GM23338 (cell line): ENCODE measurements at regions not wholly inside any gene's neighbourhood (a gene's known extent, or its start where the extent isn't known, plus 50 kb on each side); places are given as distances from the start of the nearest gene placed in this dataset.

ENCODE experiments used
- ATAC-seq: fragments of 200-7000 bp; cut with Tn5 transposase; 3 replicates; pipeline ENCODE4 v1.9.1; 2020
- DNase-seq: peaks from one replicate; pipeline ENCODE4 v3.0.0-alpha.2; 2015; ENCODE audit warnings: low spot score
- H2AFZ ChIP-seq: fragments of 200-600 bp; sonication (generic); 2 replicates; pipeline ENCODE4 v1.8.0; 2016; ENCODE audit warnings: antibody characterized with exemption, mild to moderate bottlenecking, moderate library complexity
- H3F3A ChIP-seq: fragments of 200-600 bp; sonication (generic); replicated peaks from 2 replicates; pipeline ENCODE4 v1.8.0; 2017; ENCODE audit warnings: antibody characterized with exemption, mixed run types, low read depth
- H3K27ac ChIP-seq: fragments of 200-600 bp; sonication (generic); 2 replicates; pipeline ENCODE4 v1.6.1; 2016; ENCODE audit warnings: low read depth
- H3K27me3 ChIP-seq: fragments of 200-600 bp; sonication (generic); 2 replicates; pipeline ENCODE4 v1.8.0; 2016; ENCODE audit warnings: mild to moderate bottlenecking, mixed run types, moderate library complexity; ENCODE audit not compliant: insufficient read depth
- H3K36me3 ChIP-seq: fragments of 200-600 bp; sonication (generic); 2 replicates; pipeline ENCODE4 v1.8.0; 2016; ENCODE audit warnings: mild to moderate bottlenecking; ENCODE audit not compliant: insufficient read depth
- H3K4me1 ChIP-seq: fragments of 200-600 bp; sonication (generic); 2 replicates; pipeline ENCODE4 v1.8.0; 2016; ENCODE audit warnings: mild to moderate bottlenecking, moderate library complexity; ENCODE audit not compliant: insufficient read depth
- H3K4me2 ChIP-seq: fragments of 200-600 bp; sonication (generic); 2 replicates; pipeline ENCODE4 v1.7.1; 2017; ENCODE audit warnings: mixed run types
- H3K4me3 ChIP-seq: fragments of 200-600 bp; sonication (generic); 2 replicates; pipeline ENCODE4 v1.6.1; 2016; ENCODE audit warnings: mixed run types
- H3K79me2 ChIP-seq: fragments of 200-600 bp; sonication (generic); replicated peaks from 2 replicates; pipeline ENCODE4 v1.8.0; 2017; ENCODE audit warnings: mild to moderate bottlenecking; ENCODE audit not compliant: insufficient read depth
- H3K9me2 ChIP-seq: fragments of 200-600 bp; sonication (generic); 2 replicates; pipeline ENCODE4 v1.8.0; 2017; ENCODE audit not compliant: insufficient read depth
- H4K20me1 ChIP-seq: fragments of 200-600 bp; sonication (generic); replicated peaks from 2 replicates; pipeline ENCODE4 v1.8.0; 2017; ENCODE audit warnings: mild to moderate bottlenecking; ENCODE audit not compliant: insufficient read depth
- H3K27ac Mint-ChIP-seq: 2 replicates; pipeline ENCODE4 v1.8.0; 2020; ENCODE audit warnings: inconsistent platforms, mild to moderate bottlenecking, moderate library complexity, mixed read lengths
- H3K27me3 Mint-ChIP-seq: 3 replicates; pipeline ENCODE4 v1.8.0; 2022; ENCODE audit warnings: low read depth, mild to moderate bottlenecking, moderate library complexity, mixed read lengths, inconsistent platforms; ENCODE audit not compliant: insufficient read depth, poor library complexity
- H3K36me3 Mint-ChIP-seq: 3 replicates; pipeline ENCODE4 v1.8.0; 2021; ENCODE audit warnings: low read depth, mild to moderate bottlenecking, inconsistent platforms, moderate library complexity, mixed read lengths
- H3K4me1 Mint-ChIP-seq: 3 replicates; pipeline ENCODE4 v1.8.0; 2020; ENCODE audit warnings: mild to moderate bottlenecking, inconsistent platforms, mixed read lengths
- H3K4me3 Mint-ChIP-seq: 3 replicates; pipeline ENCODE4 v1.8.0; 2021; ENCODE audit warnings: moderate library complexity, mild to moderate bottlenecking, inconsistent platforms, mixed read lengths
- H3K9me3 Mint-ChIP-seq: 3 replicates; pipeline ENCODE4 v1.8.0; 2020; ENCODE audit warnings: moderate library complexity, mild to moderate bottlenecking, inconsistent platforms, mixed read lengths
- CREB1 ChIP-seq: fragments of 250-450 bp; sonication (Bioruptor Pico); IDR thresholded peaks from 2 replicates; pipeline ENCODE4 v1.5.0; 2020; ENCODE audit warnings: low read depth, mild to moderate bottlenecking, moderate library complexity
- CTCF ChIP-seq, 2 experiments: fragments of 200-600 bp in 1 of 2; sonication (generic) in 1 of 2; conservative IDR thresholded peaks; 2 replicates each; pipeline versions ENCODE4 v1.5.1 to v1.6.1; 2016 to 2017; ENCODE audit warnings: antibody characterized with exemption in 2 of 2, low read depth in 2 of 2, mild to moderate bottlenecking in 2 of 2, moderate library complexity in 1 of 2
- ETS1 ChIP-seq: IDR thresholded peaks from 2 replicates; pipeline ENCODE4 v1.6.1; 2016; ENCODE audit warnings: antibody characterized with exemption
- EZH2 ChIP-seq: fragments of 200-600 bp; sonication (generic); IDR thresholded peaks from one replicate; pipeline ENCODE4 v1.8.0; 2017; ENCODE audit warnings: antibody characterized with exemption, mild to moderate bottlenecking, low read depth; ENCODE audit not compliant: unreplicated experiment
- EZH2phosphoT487 ChIP-seq: fragments of 200-600 bp; sonication (generic); IDR thresholded peaks from one replicate; pipeline ENCODE4 v1.8.1; 2018; ENCODE audit warnings: antibody characterized with exemption; ENCODE audit not compliant: unreplicated experiment
- JUNB ChIP-seq: IDR thresholded peaks from one replicate; pipeline ENCODE4 v1.6.1; 2016; ENCODE audit warnings: antibody characterized with exemption; ENCODE audit not compliant: unreplicated experiment
- NANOG ChIP-seq: IDR thresholded peaks from 2 replicates; pipeline ENCODE4 v1.6.1; 2016; ENCODE audit warnings: antibody characterized with exemption, borderline replicate concordance
- POLR2AphosphoS5 ChIP-seq: IDR thresholded peaks from 2 replicates; pipeline ENCODE4 v1.6.1; 2016; ENCODE audit warnings: antibody characterized with exemption, low read depth
- STAT1 ChIP-seq: IDR thresholded peaks from one replicate; pipeline ENCODE4 v1.6.1; 2016; ENCODE audit warnings: antibody characterized with exemption; ENCODE audit not compliant: unreplicated experiment
- ZNF114 ChIP-seq: fragments of 250-450 bp; sonication (Bioruptor Pico); IDR thresholded peaks from 2 replicates; pipeline ENCODE4 v1.5.0; 2020; ENCODE audit warnings: mild to moderate bottlenecking, moderate library complexity
- ZNF331 ChIP-seq: fragments of 250-450 bp; sonication (Bioruptor Pico); IDR thresholded peaks from 2 replicates; pipeline ENCODE4 v1.5.0; 2020; ENCODE audit warnings: low read depth, mild to moderate bottlenecking, moderate library complexity
- TF ChIP-seq, protein P1 (sequence below): IDR thresholded peaks from one replicate; pipeline ENCODE4 v1.6.1; 2018; ENCODE audit warnings: antibody characterized with exemption; ENCODE audit not compliant: unreplicated experiment
- TF ChIP-seq, protein P2 (sequence below): fragments of 250-450 bp; sonication (Bioruptor Pico); IDR thresholded peaks from 2 replicates; pipeline ENCODE4 v1.5.0; 2020; ENCODE audit warnings: mild to moderate bottlenecking, moderate library complexity

- Histone ChIP-seq H3K27ac (no peak overlapping the region), H3K27me3 (no peaks in the 10 kb centered on the region), H3F3A (no peaks in the 10 kb centered on the region), H3K4me1 (no peaks in the 10 kb centered on the region), H3K79me2 (no peaks in the 10 kb centered on the region), H3K4me3 (no peak overlapping the region), H3K4me2 (no peak overlapping the region), H3K36me3 (no peaks in the 10 kb centered on the region), H2AFZ (no peak overlapping the region), H4K20me1 (no peaks in the 10 kb centered on the region), H3K9me2 (no peaks in the 10 kb centered on the region)
- no peak overlapping the region for H3K27ac Mint-ChIP-seq
- ATAC-seq (no peak), DNase-seq (no peak)
- no peak overlapping the region for H3K4me3 Mint-ChIP-seq
- no peaks in the 10 kb centered on the region for H3K4me1 Mint-ChIP-seq
- peaks cover 2% of the 10 kb centered on the region for H3K27me3 Mint-ChIP-seq
- TF ChIP-seq ZNF331 (CRISPR knock-in tag), result no peak
- TF ChIP-seq ETS1, result no peak
- no peak for TF ChIP-seq EZH2
- TF ChIP-seq, protein P1, sequence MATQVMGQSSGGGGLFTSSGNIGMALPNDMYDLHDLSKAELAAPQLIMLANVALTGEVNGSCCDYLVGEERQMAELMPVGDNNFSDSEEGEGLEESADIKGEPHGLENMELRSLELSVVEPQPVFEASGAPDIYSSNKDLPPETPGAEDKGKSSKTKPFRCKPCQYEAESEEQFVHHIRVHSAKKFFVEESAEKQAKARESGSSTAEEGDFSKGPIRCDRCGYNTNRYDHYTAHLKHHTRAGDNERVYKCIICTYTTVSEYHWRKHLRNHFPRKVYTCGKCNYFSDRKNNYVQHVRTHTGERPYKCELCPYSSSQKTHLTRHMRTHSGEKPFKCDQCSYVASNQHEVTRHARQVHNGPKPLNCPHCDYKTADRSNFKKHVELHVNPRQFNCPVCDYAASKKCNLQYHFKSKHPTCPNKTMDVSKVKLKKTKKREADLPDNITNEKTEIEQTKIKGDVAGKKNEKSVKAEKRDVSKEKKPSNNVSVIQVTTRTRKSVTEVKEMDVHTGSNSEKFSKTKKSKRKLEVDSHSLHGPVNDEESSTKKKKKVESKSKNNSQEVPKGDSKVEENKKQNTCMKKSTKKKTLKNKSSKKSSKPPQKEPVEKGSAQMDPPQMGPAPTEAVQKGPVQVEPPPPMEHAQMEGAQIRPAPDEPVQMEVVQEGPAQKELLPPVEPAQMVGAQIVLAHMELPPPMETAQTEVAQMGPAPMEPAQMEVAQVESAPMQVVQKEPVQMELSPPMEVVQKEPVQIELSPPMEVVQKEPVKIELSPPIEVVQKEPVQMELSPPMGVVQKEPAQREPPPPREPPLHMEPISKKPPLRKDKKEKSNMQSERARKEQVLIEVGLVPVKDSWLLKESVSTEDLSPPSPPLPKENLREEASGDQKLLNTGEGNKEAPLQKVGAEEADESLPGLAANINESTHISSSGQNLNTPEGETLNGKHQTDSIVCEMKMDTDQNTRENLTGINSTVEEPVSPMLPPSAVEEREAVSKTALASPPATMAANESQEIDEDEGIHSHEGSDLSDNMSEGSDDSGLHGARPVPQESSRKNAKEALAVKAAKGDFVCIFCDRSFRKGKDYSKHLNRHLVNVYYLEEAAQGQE, result no peak
- no peak for TF ChIP-seq JUNB
- TF ChIP-seq STAT1, result no peak
- TF ChIP-seq NANOG, result no peak
- no peak for TF ChIP-seq ZNF114
- no peak for TF ChIP-seq POLR2AphosphoS5
- no peak for TF ChIP-seq CTCF (conservative IDR thresholded peaks at IDR 0.05; ENCODE audit: low read depth in 2 of 2)
- TF ChIP-seq, protein P2, sequence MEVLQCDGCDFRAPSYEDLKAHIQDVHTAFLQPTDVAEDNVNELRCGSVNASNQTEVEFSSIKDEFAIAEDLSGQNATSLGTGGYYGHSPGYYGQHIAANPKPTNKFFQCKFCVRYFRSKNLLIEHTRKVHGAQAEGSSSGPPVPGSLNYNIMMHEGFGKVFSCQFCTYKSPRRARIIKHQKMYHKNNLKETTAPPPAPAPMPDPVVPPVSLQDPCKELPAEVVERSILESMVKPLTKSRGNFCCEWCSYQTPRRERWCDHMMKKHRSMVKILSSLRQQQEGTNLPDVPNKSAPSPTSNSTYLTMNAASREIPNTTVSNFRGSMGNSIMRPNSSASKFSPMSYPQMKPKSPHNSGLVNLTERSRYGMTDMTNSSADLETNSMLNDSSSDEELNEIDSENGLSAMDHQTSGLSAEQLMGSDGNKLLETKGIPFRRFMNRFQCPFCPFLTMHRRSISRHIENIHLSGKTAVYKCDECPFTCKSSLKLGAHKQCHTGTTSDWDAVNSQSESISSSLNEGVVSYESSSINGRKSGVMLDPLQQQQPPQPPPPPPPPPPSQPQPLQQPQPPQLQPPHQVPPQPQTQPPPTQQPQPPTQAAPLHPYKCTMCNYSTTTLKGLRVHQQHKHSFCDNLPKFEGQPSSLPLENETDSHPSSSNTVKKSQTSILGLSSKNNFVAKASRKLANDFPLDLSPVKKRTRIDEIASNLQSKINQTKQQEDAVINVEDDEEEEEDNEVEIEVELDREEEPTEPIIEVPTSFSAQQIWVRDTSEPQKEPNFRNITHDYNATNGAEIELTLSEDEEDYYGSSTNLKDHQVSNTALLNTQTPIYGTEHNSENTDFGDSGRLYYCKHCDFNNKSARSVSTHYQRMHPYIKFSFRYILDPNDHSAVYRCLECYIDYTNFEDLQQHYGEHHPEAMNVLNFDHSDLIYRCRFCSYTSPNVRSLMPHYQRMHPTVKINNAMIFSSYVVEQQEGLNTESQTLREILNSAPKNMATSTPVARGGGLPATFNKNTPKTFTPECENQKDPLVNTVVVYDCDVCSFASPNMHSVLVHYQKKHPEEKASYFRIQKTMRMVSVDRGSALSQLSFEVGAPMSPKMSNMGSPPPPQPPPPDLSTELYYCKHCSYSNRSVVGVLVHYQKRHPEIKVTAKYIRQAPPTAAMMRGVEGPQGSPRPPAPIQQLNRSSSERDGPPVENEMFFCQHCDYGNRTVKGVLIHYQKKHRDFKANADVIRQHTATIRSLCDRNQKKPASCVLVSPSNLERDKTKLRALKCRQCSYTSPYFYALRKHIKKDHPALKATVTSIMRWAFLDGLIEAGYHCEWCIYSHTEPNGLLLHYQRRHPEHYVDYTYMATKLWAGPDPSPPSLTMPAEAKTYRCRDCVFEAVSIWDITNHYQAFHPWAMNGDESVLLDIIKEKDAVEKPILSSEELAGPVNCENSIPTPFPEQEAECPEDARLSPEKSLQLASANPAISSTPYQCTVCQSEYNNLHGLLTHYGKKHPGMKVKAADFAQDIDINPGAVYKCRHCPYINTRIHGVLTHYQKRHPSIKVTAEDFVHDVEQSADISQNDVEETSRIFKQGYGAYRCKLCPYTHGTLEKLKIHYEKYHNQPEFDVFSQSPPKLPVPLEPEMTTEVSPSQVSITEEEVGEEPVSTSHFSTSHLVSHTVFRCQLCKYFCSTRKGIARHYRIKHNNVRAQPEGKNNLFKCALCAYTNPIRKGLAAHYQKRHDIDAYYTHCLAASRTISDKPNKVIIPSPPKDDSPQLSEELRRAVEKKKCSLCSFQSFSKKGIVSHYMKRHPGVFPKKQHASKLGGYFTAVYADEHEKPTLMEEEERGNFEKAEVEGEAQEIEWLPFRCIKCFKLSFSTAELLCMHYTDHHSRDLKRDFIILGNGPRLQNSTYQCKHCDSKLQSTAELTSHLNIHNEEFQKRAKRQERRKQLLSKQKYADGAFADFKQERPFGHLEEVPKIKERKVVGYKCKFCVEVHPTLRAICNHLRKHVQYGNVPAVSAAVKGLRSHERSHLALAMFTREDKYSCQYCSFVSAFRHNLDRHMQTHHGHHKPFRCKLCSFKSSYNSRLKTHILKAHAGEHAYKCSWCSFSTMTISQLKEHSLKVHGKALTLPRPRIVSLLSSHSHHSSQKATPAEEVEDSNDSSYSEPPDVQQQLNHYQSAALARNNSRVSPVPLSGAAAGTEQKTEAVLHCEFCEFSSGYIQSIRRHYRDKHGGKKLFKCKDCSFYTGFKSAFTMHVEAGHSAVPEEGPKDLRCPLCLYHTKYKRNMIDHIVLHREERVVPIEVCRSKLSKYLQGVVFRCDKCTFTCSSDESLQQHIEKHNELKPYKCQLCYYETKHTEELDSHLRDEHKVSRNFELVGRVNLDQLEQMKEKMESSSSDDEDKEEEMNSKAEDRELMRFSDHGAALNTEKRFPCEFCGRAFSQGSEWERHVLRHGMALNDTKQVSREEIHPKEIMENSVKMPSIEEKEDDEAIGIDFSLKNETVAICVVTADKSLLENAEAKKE, result no peak
- TF ChIP-seq EZH2phosphoT487, result no peak
- no peak for TF ChIP-seq CREB1
- H3K9me3 Mint-ChIP-seq, result no peaks in the 10 kb centered on the region
- no peaks in the 10 kb centered on the region for H3K36me3 Mint-ChIP-seq
These were observed 433.6 kb downstream of the AEBP2 start for GRCh38 chr12:19872621-19873540.
